GM12878 (cell line): ENCODE measurements at regions not wholly inside any gene's neighbourhood (a gene's known extent, or its start where the extent isn't known, plus 50 kb on each side); places are given as distances from the start of the nearest gene placed in this dataset.
"Not testable (repeated sequence)": the region's sequence is repeated elsewhere in the genome, so short reads cannot be mapped to it uniquely, and the experiment has no call there.

ENCODE experiments used
- ATAC-seq: fragments of 200-7000 bp; cut with Tn5 transposase; 3 replicates; pipeline ENCODE4 v1.9.1; 2020; ENCODE audit warnings: mild to moderate bottlenecking, moderate library complexity
- BruUV-seq: library from RNA; stranded (reverse); fragments of 400-500 nt; replicated peaks from 2 replicates; lab custom pipeline; 2021; lab: Mats Ljungman, UMichigan
- CTCF ChIA-PET: fragments of 300-600 bp; sonication (Branson Sonifier 250); formaldehyde crosslinking; extraction: SDS; loops from one replicate; lab custom pipeline; 2021; ENCODE audit warnings: inconsistent platforms; lab: Yijun Ruan, JAX
- POLR2A ChIA-PET: fragments of 350-600 bp; formaldehyde crosslinking; extraction: SDS; loops from one replicate; lab custom pipeline; 2021; ENCODE audit warnings: inconsistent platforms; lab: Charles Lee
- RAD21 ChIA-PET: fragments of 300-600 bp; sonication (Branson Sonifier 250); formaldehyde crosslinking; loops from one replicate; lab custom pipeline; 2023; ENCODE audit warnings: antibody characterized with exemption; ENCODE audit not compliant: unreplicated experiment; lab: Charles Lee
- SMC1A ChIA-PET: fragments of 300-600 bp; sonication (Branson Sonifier 250); formaldehyde crosslinking; loops from one replicate; lab custom pipeline; 2023; ENCODE audit not compliant: unreplicated experiment, uncharacterized antibody; lab: Charles Lee
- DNase-seq: peaks from one replicate; pipeline ENCODE4 v3.0.0-alpha.2; 2011; ENCODE audit warnings: low read depth, low spot score
- FAIRE-seq: peaks from 3 replicates; lab custom pipeline; 2011; peaks lifted over from hg19 to GRCh38; lab: Jason Lieb, UNC
- H2AFZ ChIP-seq: 2 replicates; pipeline ENCODE4 v1.6.0; 2011; ENCODE audit warnings: low read depth, low read length, control low read depth; ENCODE audit not compliant: control insufficient read depth
- H3K27ac ChIP-seq: 2 replicates; pipeline ENCODE4 v1.5.1; 2011; ENCODE audit warnings: control low read depth; ENCODE audit not compliant: control insufficient read depth, insufficient read depth
- H3K27me3 ChIP-seq, 2 experiments: replicated peaks in 1 of 2; 2 replicates each; pipeline versions ENCODE4 v1.6.0 to v1.6.1; 2011; ENCODE audit warnings: low read length in 1 of 2; ENCODE audit not compliant: control insufficient read depth in 2 of 2, insufficient read depth in 2 of 2
- H3K36me3 ChIP-seq, 2 experiments: 2 replicates each; pipeline ENCODE4 v1.5.1; 2011; ENCODE audit warnings: low read length in 1 of 2; ENCODE audit not compliant: control insufficient read depth in 2 of 2, insufficient read depth in 2 of 2
- H3K4me1 ChIP-seq: 2 replicates; pipeline ENCODE4 v1.6.1; 2011; ENCODE audit warnings: mild to moderate bottlenecking, low read length, moderate library complexity, mixed read lengths; ENCODE audit not compliant: control insufficient read depth, insufficient read depth
- H3K4me2 ChIP-seq: 2 replicates; pipeline ENCODE4 v1.6.0; 2011; ENCODE audit warnings: control low read depth; ENCODE audit not compliant: control insufficient read depth, insufficient read depth
- H3K4me3 ChIP-seq: fragments of 200-600 bp; sonication (generic); 2 replicates; pipeline ENCODE4 v1.5.1; 2016
- H3K79me2 ChIP-seq: 2 replicates; pipeline ENCODE4 v1.6.0; 2011; ENCODE audit warnings: low read length; ENCODE audit not compliant: control insufficient read depth, insufficient read depth
- H3K9ac ChIP-seq: 2 replicates; pipeline ENCODE4 v1.8.0; 2011; ENCODE audit warnings: low read length, control low read depth, mixed read lengths; ENCODE audit not compliant: control insufficient read depth, insufficient read depth
- H3K9me3 ChIP-seq: replicated peaks from 3 replicates; pipeline ENCODE4 v1.5.1; 2011; ENCODE audit warnings: mild to moderate bottlenecking, low read length; ENCODE audit not compliant: control insufficient read depth, insufficient read depth
- H4K20me1 ChIP-seq: 2 replicates; pipeline ENCODE4 v1.6.0; 2011; ENCODE audit not compliant: control insufficient read depth, insufficient read depth
- ATF7 ChIP-seq: fragments of 450-650 bp; IDR thresholded peaks from 2 replicates; pipeline ENCODE4 v1.6.1; 2016; ENCODE audit warnings: low read depth, mild to moderate bottlenecking
- CHD1 ChIP-seq: IDR thresholded peaks from 2 replicates; pipeline ENCODE4 v1.6.1; 2012; ENCODE audit warnings: low read depth, low read length, improper control_type of control experiment
- GABPA ChIP-seq: IDR thresholded peaks from 2 replicates; pipeline ENCODE4 v1.6.1; 2014; ENCODE audit warnings: antibody characterized with exemption, low read depth, mild to moderate bottlenecking, inconsistent platforms
- HCFC1 ChIP-seq: fragments of 150-350 bp; IDR thresholded peaks from 2 replicates; pipeline ENCODE4 v1.6.1; 2014; ENCODE audit warnings: low read length
- HDAC6 ChIP-seq: fragments of 200-600 bp; sonication (generic); IDR thresholded peaks from one replicate; pipeline ENCODE4 v1.8.0; 2017; ENCODE audit warnings: antibody characterized with exemption; ENCODE audit not compliant: unreplicated experiment
- IKZF1 ChIP-seq: fragments of 450-650 bp; conservative IDR thresholded peaks from 2 replicates; pipeline ENCODE4 v1.6.1; 2017; ENCODE audit warnings: antibody characterized with exemption, mild to moderate bottlenecking
- IRF4 ChIP-seq: IDR thresholded peaks from 2 replicates; pipeline ENCODE4 v1.6.1; 2011; ENCODE audit warnings: low read depth, low read length
- MTA3 ChIP-seq: IDR thresholded peaks from 2 replicates; pipeline ENCODE4 v1.6.1; 2012; ENCODE audit warnings: low read length, inconsistent platforms, borderline replicate concordance
- NFXL1 ChIP-seq: fragments of 450-650 bp; IDR thresholded peaks from 2 replicates; pipeline ENCODE4 v1.6.1; 2017; ENCODE audit warnings: antibody characterized with exemption, mild to moderate bottlenecking, borderline replicate concordance
- NR2C1 ChIP-seq: fragments of 450-650 bp; IDR thresholded peaks from 2 replicates; pipeline ENCODE4 v1.6.1; 2017; ENCODE audit warnings: antibody characterized with exemption, mild to moderate bottlenecking, moderate library complexity
- RAD21 ChIP-seq: IDR thresholded peaks from 2 replicates; pipeline ENCODE4 v1.6.1; 2011; ENCODE audit warnings: mild to moderate bottlenecking, low read depth, low read length, moderate library complexity; ENCODE audit not compliant: insufficient read depth
- RBBP5 ChIP-seq: fragments of 200-600 bp; sonication (generic); conservative IDR thresholded peaks from 2 replicates; pipeline ENCODE4 v1.6.1; 2016
- RFX5 ChIP-seq: IDR thresholded peaks from 2 replicates; pipeline ENCODE4 v1.6.1; 2011; ENCODE audit warnings: low read depth, low read length, improper control_type of control experiment
- TBL1XR1 ChIP-seq: IDR thresholded peaks from 2 replicates; pipeline ENCODE4 v1.6.1; 2012; ENCODE audit warnings: low read depth, low read length, improper control_type of control experiment
- WGBS: methylation state at CpG from one replicate; pipeline ENCODE4 v1.1.6; 2016; ENCODE audit warnings: low lambda C conversion rate; ENCODE audit not compliant: insufficient replicate concordance, insufficient coverage; ENCODE audit errors: missing lambda C conversion rate; 5-methylcytosine and 5-hydroxymethylcytosine counted together
- in situ Hi-C: fragments of 300-500 bp; cut with MboI; formaldehyde crosslinking; loops from 9 replicates; pipeline ENCODE4 v1.14.3; 2018; ENCODE audit warnings: mixed read lengths
- intact Hi-C: fragments of 100-400 bp; cut with micrococcal nuclease; formaldehyde crosslinking; loops from one replicate; pipeline ENCODE4 v1.14.2; 2022; ENCODE audit not compliant: unreplicated experiment
- TF ChIP-seq, protein P1 (sequence below): fragments of 450-650 bp; IDR thresholded peaks from 2 replicates; pipeline ENCODE4 v1.6.1; 2017; ENCODE audit warnings: low read depth, mild to moderate bottlenecking, moderate library complexity
- TF ChIP-seq, protein P2 (sequence below): fragments of 450-650 bp; IDR thresholded peaks from 2 replicates; pipeline ENCODE4 v1.6.1; 2017; ENCODE audit warnings: mild to moderate bottlenecking

DNA sequence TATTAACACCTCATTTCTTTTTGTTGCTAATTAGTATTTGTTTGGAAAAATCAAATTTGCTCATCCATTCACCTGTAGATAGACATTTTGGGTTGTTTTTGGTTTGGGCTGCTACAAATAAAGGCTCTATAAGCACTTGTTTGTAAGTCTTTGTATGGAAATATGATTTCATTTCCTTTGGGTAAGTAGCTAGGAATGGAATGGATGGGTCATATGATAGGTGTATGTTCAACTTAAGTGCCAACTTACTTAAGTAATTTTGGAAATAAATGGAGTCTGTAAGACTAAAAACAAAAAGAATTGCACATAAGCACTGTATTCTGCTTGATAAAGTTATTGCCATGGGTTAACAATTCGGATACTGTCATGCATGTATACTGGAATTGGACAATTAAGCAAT lies 157.7 kb upstream of the NAMPT start:
- no peak overlapping the region for H3K4me2 ChIP-seq
- H3K27me3 ChIP-seq = no peaks in the 10 kb centered on the region
- H3K79me2 ChIP-seq = no peaks in the 10 kb centered on the region
- ChIA-PET SMC1A (interaction anchor here (0.8 kb wide), 1 partner anchor 19 kb away, joined by 3 read pairs; no protein-coding TSS in a partner anchor), CTCF (interaction anchor here (1.8 kb wide), 1 partner anchor 20 kb away, joined by 4 read pairs; no protein-coding TSS in a partner anchor), POLR2A (no interaction called here), RAD21 (no interaction called here)
- intact Hi-C loops (no loop called here), in situ Hi-C loops (no loop called here)
- FAIRE-seq = no peak
- ATAC-seq = no peak
- no peaks in the 10 kb centered on the region for H3K4me1 ChIP-seq
- DNase-seq = no peak
- WGBS = 0% methylated on average over 1 of the region's 1 CpG
- H3K4me3 ChIP-seq = no peak overlapping the region
- no peak overlapping the region for H3K27ac ChIP-seq
- no peaks in the 10 kb centered on the region; the same call in 2 of the 3 replicates for H3K9me3 ChIP-seq
- TF ChIP-seq IRF4 (no peak), ATF7 (no peak), HCFC1 (no peak), RBBP5 (no peak), NFXL1 (no peak), NR2C1 (no peak), GABPA (no peak), TBL1XR1 (no peak), HDAC6 (no peak), CHD1 (no peak), MTA3 (no peak), RFX5 (no peak), IKZF1 (no peak), RAD21 (no peak)
- TF ChIP-seq, protein P1, sequence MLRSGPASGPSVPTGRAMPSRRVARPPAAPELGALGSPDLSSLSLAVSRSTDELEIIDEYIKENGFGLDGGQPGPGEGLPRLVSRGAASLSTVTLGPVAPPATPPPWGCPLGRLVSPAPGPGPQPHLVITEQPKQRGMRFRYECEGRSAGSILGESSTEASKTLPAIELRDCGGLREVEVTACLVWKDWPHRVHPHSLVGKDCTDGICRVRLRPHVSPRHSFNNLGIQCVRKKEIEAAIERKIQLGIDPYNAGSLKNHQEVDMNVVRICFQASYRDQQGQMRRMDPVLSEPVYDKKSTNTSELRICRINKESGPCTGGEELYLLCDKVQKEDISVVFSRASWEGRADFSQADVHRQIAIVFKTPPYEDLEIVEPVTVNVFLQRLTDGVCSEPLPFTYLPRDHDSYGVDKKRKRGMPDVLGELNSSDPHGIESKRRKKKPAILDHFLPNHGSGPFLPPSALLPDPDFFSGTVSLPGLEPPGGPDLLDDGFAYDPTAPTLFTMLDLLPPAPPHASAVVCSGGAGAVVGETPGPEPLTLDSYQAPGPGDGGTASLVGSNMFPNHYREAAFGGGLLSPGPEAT = no peak
- TF ChIP-seq, protein P2, sequence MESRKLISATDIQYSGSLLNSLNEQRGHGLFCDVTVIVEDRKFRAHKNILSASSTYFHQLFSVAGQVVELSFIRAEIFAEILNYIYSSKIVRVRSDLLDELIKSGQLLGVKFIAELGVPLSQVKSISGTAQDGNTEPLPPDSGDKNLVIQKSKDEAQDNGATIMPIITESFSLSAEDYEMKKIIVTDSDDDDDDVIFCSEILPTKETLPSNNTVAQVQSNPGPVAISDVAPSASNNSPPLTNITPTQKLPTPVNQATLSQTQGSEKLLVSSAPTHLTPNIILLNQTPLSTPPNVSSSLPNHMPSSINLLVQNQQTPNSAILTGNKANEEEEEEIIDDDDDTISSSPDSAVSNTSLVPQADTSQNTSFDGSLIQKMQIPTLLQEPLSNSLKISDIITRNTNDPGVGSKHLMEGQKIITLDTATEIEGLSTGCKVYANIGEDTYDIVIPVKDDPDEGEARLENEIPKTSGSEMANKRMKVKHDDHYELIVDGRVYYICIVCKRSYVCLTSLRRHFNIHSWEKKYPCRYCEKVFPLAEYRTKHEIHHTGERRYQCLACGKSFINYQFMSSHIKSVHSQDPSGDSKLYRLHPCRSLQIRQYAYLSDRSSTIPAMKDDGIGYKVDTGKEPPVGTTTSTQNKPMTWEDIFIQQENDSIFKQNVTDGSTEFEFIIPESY = no peak
- H4K20me1 ChIP-seq = no peaks in the 10 kb centered on the region
- no peaks in the 10 kb centered on the region for H3K36me3 ChIP-seq
- H3K9ac ChIP-seq = no peak overlapping the region
- no TSS peak for BruUV-seq
- H2AFZ ChIP-seq = no peak overlapping the region

DNA sequence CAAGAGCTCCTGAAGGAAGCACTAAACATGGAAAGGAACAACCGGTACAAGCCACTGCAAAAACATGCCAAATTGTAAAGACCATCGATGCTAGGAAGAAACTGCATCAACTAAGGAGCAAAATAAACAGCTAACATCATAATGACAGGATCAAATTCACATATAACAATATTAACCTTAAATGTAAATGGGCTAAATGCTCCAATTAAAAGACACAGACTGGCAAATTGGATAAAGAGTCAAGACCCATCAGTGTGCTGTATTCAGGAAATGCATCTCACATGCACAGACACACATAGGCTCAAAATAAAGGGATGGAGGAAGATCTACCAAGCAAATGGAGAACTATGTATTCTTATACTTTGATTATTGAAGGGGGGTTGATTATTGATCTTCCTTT lies 156.6 kb upstream of the NAMPT start:
- FAIRE-seq, intact Hi-C loops, H3K4me3 ChIP-seq, BruUV-seq, ATAC-seq, H3K27me3 ChIP-seq, H4K20me1 ChIP-seq, H3K27ac ChIP-seq, H3K36me3 ChIP-seq, H2AFZ ChIP-seq, RAD21 ChIA-PET, DNase-seq, H3K4me2 ChIP-seq, H3K4me1 ChIP-seq, POLR2A ChIA-PET, in situ Hi-C loops, H3K79me2 ChIP-seq, H3K9ac ChIP-seq, H3K9me3 ChIP-seq: not testable (repeated sequence)
- ChIA-PET CTCF (interaction anchor here (1.8 kb wide), 1 partner anchor 21 kb away, joined by 4 read pairs; no protein-coding TSS in a partner anchor), SMC1A (interaction anchor here (1.3 kb wide), 1 partner anchor 239 kb away, joined by 3 read pairs; no protein-coding TSS in a partner anchor)
- 46% methylated on average over 2 of the region's 2 CpGs for WGBS
